Tibial nerve (tissue), 4 donors: ENCODE measurements at regions not wholly inside any gene's neighbourhood (a gene's known extent, or its start where the extent isn't known, plus 50 kb on each side); places are given as distances from the start of the nearest gene placed in this dataset.

Source experiments
- DNase-seq, 2 donors: peaks; one replicate each; pipeline ENCODE4 v3.0.0-alpha.2; 2019; ENCODE audit warnings: low spot score in 2 of 2
- H3K27ac ChIP-seq, 4 donors: fragments of 200-600 bp; sonication (generic) in 3 of 4; one replicate each; pipeline ENCODE4 v1.5.1; 2017 to 2019; ENCODE audit warnings: mild to moderate bottlenecking in 1 of 4
- H3K27me3 ChIP-seq, 2 donors: fragments of 200-600 bp; sonication (generic) in 1 of 2; one replicate each; pipeline versions ENCODE4 v1.5.1 to v1.6.0; 2017 to 2019
- H3K36me3 ChIP-seq, 3 donors: fragments of 200-600 bp; sonication (generic); one replicate each; pipeline ENCODE4 v1.5.1; 2018 to 2019
- H3K4me1 ChIP-seq, 4 donors: fragments of 200-600 bp; sonication (generic) in 3 of 4; one replicate each; pipeline ENCODE4 v1.5.1; 2017 to 2019
- H3K4me3 ChIP-seq, 4 donors: fragments of 200-600 bp; sonication (generic) in 3 of 4; one replicate each; pipeline ENCODE4 v1.5.1; 2017 to 2019; ENCODE audit warnings: mild to moderate bottlenecking in 1 of 4, moderate library complexity in 1 of 4
- H3K9me3 ChIP-seq, 4 donors: fragments of 200-600 bp; sonication (generic) in 3 of 4; one replicate each; pipeline ENCODE4 v1.5.1; 2017 to 2019
- CTCF ChIP-seq, 5 experiments: fragments of 200-600 bp in 3 of 5; fragments of 450-650 bp in 2 of 5; sonication (generic) in 3 of 5; IDR thresholded peaks; one replicate each; pipeline ENCODE4 v1.5.1; 2016 to 2019; ENCODE audit warnings: antibody characterized with exemption in 5 of 5, mild to moderate bottlenecking in 3 of 5, moderate library complexity in 2 of 5
- EP300 ChIP-seq, 2 donors: sonication (generic); formaldehyde crosslinking; IDR thresholded peaks; one replicate each; pipeline ENCODE4 v1.6.1; 2017; ENCODE audit warnings: antibody characterized with exemption in 2 of 2, mild to moderate bottlenecking in 1 of 2
- POLR2A ChIP-seq, 2 donors: fragments of 450-650 bp; IDR thresholded peaks; one replicate each; pipeline ENCODE4 v1.6.1; 2017; ENCODE audit warnings: antibody characterized with exemption in 2 of 2, mild to moderate bottlenecking in 2 of 2, moderate library complexity in 2 of 2
- WGBS, 2 donors: methylation state at CpG; one replicate each; pipeline ENCODE4 v1.1.5; 2018; 5-methylcytosine and 5-hydroxymethylcytosine counted together

DNA sequence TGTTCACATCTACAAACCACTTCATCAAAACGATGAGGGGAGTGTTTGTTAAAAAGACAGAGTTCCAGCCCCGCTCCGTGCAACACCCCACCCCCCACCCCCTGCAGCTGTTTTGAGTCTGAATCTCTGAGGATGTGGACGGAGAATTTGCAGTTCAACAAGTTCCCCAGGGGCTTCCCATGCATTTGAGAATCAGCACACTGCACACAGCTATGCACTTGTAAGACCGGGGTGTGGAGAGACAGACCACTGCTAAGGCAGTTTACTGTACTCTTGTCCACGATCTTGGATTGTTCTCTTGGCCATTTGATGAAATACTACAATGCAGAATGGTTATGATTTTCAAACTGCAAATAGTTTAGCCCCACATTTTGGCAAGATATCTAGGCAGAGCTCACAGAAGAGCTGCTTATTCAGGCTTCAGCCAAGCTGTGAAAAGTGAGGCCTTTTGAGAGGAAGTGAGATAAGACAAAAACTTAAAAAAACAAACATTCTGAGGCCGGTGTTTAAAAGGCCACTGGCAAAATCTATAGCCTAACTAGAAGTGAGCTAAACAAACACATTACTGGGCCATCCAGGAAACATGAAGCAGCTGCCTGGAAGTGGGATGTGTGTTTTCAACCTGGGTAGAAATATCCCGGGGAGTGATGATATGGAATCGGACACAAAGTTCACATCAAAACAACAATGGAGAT is 308.2 kb upstream of the ADAMTS9 start:
- H3K36me3 ChIP-seq = no peaks in the 10 kb centered on the region
- peak overlapping the region in 3 of 4 donors; percentile 41 to 71 (median 67) for H3K27ac ChIP-seq
- no peak for DNase-seq
- TF ChIP-seq CTCF (IDR thresholded peaks at IDR 0.05) = no peak
- no peak for TF ChIP-seq EP300 (IDR thresholded peaks at IDR 0.05)
- TF ChIP-seq POLR2A (IDR thresholded peaks at IDR 0.05) = no peak
- peaks cover 0 to 57% (median 17%) of the 10 kb centered on the region in 4 donors for H3K4me1 ChIP-seq
- H3K4me3 ChIP-seq = no peak overlapping the region
- no peaks in the 10 kb centered on the region for H3K27me3 ChIP-seq
- 24% methylated on average over 9 of the region's 9 CpGs for WGBS, 2 donors
- no peaks in the 10 kb centered on the region for H3K9me3 ChIP-seq

DNA sequence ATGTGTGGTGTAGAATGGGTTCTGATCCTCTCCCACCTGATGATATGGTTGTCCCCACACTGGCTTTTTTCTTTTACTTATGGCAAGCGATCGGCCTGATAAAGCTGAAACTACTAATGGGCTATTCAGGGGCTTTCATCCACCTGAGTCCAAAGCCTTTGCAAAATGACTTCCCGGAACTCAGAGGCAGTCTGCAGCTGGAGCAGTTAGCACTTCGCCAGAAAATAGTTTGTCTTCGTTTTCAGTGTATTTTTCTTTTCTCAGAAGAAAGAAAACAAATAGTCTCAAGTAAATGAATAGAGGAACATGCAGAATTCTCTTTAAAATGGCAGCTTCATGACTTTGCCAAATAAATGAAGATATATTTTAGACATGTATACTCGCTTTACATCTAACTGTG is 306.0 kb upstream of the ADAMTS9 start:
- H3K4me1 ChIP-seq = peaks cover 0 to 57% (median 17%) of the 10 kb centered on the region in 4 donors
- no peaks in the 10 kb centered on the region for H3K27me3 ChIP-seq
- TF ChIP-seq CTCF (IDR thresholded peaks at IDR 0.05) (no peak), POLR2A (IDR thresholded peaks at IDR 0.05) (no peak), EP300 (IDR thresholded peaks at IDR 0.05) (no peak)
- no peaks in the 10 kb centered on the region for H3K9me3 ChIP-seq
- H3K4me3 ChIP-seq = no peak overlapping the region
- no peaks in the 10 kb centered on the region for H3K36me3 ChIP-seq
- H3K27ac ChIP-seq = peak overlapping the region in 1 of 4 donors; percentile 67
- DNase-seq = no peak
- 64 to 74% methylated on average over 6 of the region's 6 CpGs for WGBS, 2 donors

- no peaks in the 10 kb centered on the region for H3K9me3 ChIP-seq
- no peak overlapping the region for H3K4me3 ChIP-seq
- WGBS, 2 donors = 66 to 67% methylated on average over 7 of the region's 7 CpGs
- no peaks in the 10 kb centered on the region for H3K27me3 ChIP-seq
- peaks cover 0 to 57% (median 17%) of the 10 kb centered on the region in 4 donors for H3K4me1 ChIP-seq
- no peak for TF ChIP-seq POLR2A (IDR thresholded peaks at IDR 0.05)
- TF ChIP-seq CTCF (IDR thresholded peaks at IDR 0.05) = no peak
- no peak for TF ChIP-seq EP300 (IDR thresholded peaks at IDR 0.05)
- no peaks in the 10 kb centered on the region for H3K36me3 ChIP-seq
- peak in 1 of 2 donors; percentile 16 for DNase-seq
- H3K27ac ChIP-seq = peak overlapping the region in 2 of 4 donors; percentile 53
Measured at GRCh38 chr3:64992530-64993285, 304.9 kb upstream of the ADAMTS9 start.

GRCh38 chr3:64988188-64988587 is 300.4 kb upstream of the ADAMTS9 start:
- H3K27me3 ChIP-seq = no peaks in the 10 kb centered on the region
- 38 to 46% methylated on average over 3 of the region's 3 CpGs for WGBS, 2 donors
- H3K36me3 ChIP-seq = no peaks in the 10 kb centered on the region
- no peak for TF ChIP-seq POLR2A (IDR thresholded peaks at IDR 0.05)
- TF ChIP-seq EP300 (IDR thresholded peaks at IDR 0.05) = no peak
- TF ChIP-seq CTCF (IDR thresholded peaks at IDR 0.05) = no peak
- H3K4me3 ChIP-seq = no peak overlapping the region
- no peaks in the 10 kb centered on the region for H3K9me3 ChIP-seq
- no peak overlapping the region for H3K27ac ChIP-seq
- H3K4me1 ChIP-seq = peaks cover 0 to 16% (median 0%) of the 10 kb centered on the region in 4 donors
- no peak for DNase-seq

- Histone ChIP-seq H3K27me3 (no peaks in the 10 kb centered on the region), H3K4me3 (no peak overlapping the region), H3K4me1 (peaks cover 0 to 12% (median 0%) of the 10 kb centered on the region in 4 donors), H3K36me3 (no peaks in the 10 kb centered on the region), H3K9me3 (no peaks in the 10 kb centered on the region), H3K27ac (no peak overlapping the region)
- 100% methylated on average over 1 of the region's 1 CpG for WGBS, 2 donors
- no peak for TF ChIP-seq CTCF (IDR thresholded peaks at IDR 0.05)
- TF ChIP-seq POLR2A (IDR thresholded peaks at IDR 0.05) = no peak
- TF ChIP-seq EP300 (IDR thresholded peaks at IDR 0.05) = no peak
- DNase-seq = no peak
Measured at GRCh38 chr3:64987726-64988125, 299.9 kb upstream of the ADAMTS9 start.
